ENCODE measurements at regions not wholly inside any gene's neighbourhood (a gene's known extent, or its start where the extent isn't known, plus 50 kb on each side); places are given as distances from the start of the nearest gene placed in this dataset.
A peak's percentile ranks its signal among the peaks of the same experiment; 100 is the strongest.

- Histone ChIP-seq H3K27ac (peak overlapping the region in 2 of 4 donors; percentile 36 to 38), H3K27me3 (no peaks in the 10 kb centered on the region), H3K36me3 (no peaks in the 10 kb centered on the region), H3K4me3 (no peak overlapping the region), H3K4me1 (no peaks in the 10 kb centered on the region), H3K9me3 (no peaks in the 10 kb centered on the region)
- no peak for DNase-seq
- no peak for TF ChIP-seq POLR2A (IDR thresholded peaks at IDR 0.05)
Observed at GRCh38 chr4:36394352-36394903, 113.0 kb downstream of the DTHD1 start.

- Histone ChIP-seq H3K27me3 (no peaks in the 10 kb centered on the region), H3K4me3 (no peak overlapping the region), H3K36me3 (no peaks in the 10 kb centered on the region), H3K4me1 (no peaks in the 10 kb centered on the region), H3K9me3 (no peaks in the 10 kb centered on the region), H3K27ac (no peak overlapping the region)
- peak in 2 of 3 donors; percentile 45 to 76 for DNase-seq
- no peak for TF ChIP-seq POLR2A (IDR thresholded peaks at IDR 0.05)
- TF ChIP-seq, protein P1, sequence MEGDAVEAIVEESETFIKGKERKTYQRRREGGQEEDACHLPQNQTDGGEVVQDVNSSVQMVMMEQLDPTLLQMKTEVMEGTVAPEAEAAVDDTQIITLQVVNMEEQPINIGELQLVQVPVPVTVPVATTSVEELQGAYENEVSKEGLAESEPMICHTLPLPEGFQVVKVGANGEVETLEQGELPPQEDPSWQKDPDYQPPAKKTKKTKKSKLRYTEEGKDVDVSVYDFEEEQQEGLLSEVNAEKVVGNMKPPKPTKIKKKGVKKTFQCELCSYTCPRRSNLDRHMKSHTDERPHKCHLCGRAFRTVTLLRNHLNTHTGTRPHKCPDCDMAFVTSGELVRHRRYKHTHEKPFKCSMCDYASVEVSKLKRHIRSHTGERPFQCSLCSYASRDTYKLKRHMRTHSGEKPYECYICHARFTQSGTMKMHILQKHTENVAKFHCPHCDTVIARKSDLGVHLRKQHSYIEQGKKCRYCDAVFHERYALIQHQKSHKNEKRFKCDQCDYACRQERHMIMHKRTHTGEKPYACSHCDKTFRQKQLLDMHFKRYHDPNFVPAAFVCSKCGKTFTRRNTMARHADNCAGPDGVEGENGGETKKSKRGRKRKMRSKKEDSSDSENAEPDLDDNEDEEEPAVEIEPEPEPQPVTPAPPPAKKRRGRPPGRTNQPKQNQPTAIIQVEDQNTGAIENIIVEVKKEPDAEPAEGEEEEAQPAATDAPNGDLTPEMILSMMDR (IDR thresholded peaks at IDR 0.05): peak; percentile 49 to 81 (median 75)
Observed at GRCh38 chr4:36399762-36400353, 118.4 kb downstream of the DTHD1 start.

- Histone ChIP-seq H3K27ac (no peak overlapping the region), H3K36me3 (no peaks in the 10 kb centered on the region), H3K4me3 (no peak overlapping the region), H3K4me1 (no peaks in the 10 kb centered on the region), H3K9me3 (no peaks in the 10 kb centered on the region), H3K27me3 (no peaks in the 10 kb centered on the region)
- TF ChIP-seq POLR2A (IDR thresholded peaks at IDR 0.05): no peak
- TF ChIP-seq, protein P1 (IDR thresholded peaks at IDR 0.05): no peak
- no peak for DNase-seq
Observed at GRCh38 chr4:36402008-36402758, 120.8 kb downstream of the DTHD1 start.

- Histone ChIP-seq H3K27me3 (no peaks in the 10 kb centered on the region), H3K36me3 (no peaks in the 10 kb centered on the region), H3K4me3 (no peak overlapping the region), H3K27ac (no peak overlapping the region), H3K9me3 (no peaks in the 10 kb centered on the region), H3K4me1 (no peaks in the 10 kb centered on the region)
- no peak for TF ChIP-seq POLR2A (IDR thresholded peaks at IDR 0.05)
- TF ChIP-seq, protein P1 (IDR thresholded peaks at IDR 0.05): no peak
- no peak for DNase-seq
Observed at GRCh38 chr4:36411338-36411737, 129.9 kb downstream of the DTHD1 start.

DNA sequence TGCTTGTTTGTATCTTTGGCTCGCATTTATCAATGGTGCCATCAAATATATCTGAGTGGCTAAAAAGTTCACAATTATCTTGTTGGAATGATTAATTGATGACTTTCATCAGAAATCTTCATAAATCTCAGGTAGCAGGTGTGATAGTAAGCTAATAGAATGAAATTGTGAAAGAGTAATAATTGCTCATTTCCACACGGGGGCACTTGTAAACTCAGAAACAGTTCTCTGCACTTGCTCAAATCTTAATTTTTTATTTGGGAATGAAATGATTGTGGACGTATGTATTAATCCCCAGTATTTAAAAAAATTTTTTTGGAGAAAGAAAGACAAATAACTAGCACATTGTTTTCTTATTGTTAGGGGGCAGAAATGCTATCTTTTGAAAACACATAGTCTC is 132.8 kb downstream of the DTHD1 start:
- Histone ChIP-seq H3K27me3 (no peaks in the 10 kb centered on the region), H3K36me3 (no peaks in the 10 kb centered on the region), H3K9me3 (no peaks in the 10 kb centered on the region), H3K4me3 (no peak overlapping the region), H3K4me1 (no peaks in the 10 kb centered on the region), H3K27ac (no peak overlapping the region)
- TF ChIP-seq POLR2A (IDR thresholded peaks at IDR 0.05): no peak
- TF ChIP-seq, protein P1 (IDR thresholded peaks at IDR 0.05): peak in 4 of 6 experiments; percentile 6 to 31 (median 27)
- no peak for DNase-seq

- H3K4me1 ChIP-seq: no peaks in the 10 kb centered on the region
- no peak overlapping the region for H3K4me3 ChIP-seq
- no peaks in the 10 kb centered on the region for H3K9me3 ChIP-seq
- no peaks in the 10 kb centered on the region for H3K36me3 ChIP-seq
- H3K27ac ChIP-seq: no peak overlapping the region
- DNase-seq: no peak
- H3K27me3 ChIP-seq: no peaks in the 10 kb centered on the region
- TF ChIP-seq, protein P1 (IDR thresholded peaks at IDR 0.05): no peak
- TF ChIP-seq POLR2A (IDR thresholded peaks at IDR 0.05): no peak
Observed at GRCh38 chr4:36417146-36417545, 135.7 kb downstream of the DTHD1 start.
